NCI-H2196 (cell line): ENCODE measurements at regions not wholly inside any gene's neighbourhood (a gene's known extent, or its start where the extent isn't known, plus 50 kb on each side); places are given as distances from the start of the nearest gene placed in this dataset.

Experiments used
- DNase-seq: peaks from one replicate; lab custom pipeline; 2025; ENCODE audit not compliant: unreplicated experiment; lab: John Stamatoyannopoulos, UW

DNA sequence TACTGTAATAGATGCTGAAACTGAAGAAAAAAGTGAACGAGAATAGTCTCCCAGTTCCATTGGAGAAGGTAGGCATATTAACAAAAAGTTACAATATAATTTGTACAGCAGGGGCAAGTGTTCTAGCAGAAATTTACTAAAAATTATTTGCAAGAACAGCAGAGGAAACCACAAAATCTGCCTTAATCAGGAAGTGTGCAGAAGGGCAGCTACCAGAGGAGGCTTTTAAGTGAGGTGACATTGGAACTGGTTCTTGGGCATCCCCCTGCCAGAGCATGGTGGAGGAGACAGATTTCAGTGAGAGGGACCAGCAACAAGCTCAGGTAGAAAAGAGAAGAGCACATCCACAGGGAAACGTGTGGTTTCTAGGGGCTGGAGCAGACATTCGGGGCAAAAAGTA lies 279.3 kb upstream of the CAMK1G start:
- DNase-seq = no peak

DNA sequence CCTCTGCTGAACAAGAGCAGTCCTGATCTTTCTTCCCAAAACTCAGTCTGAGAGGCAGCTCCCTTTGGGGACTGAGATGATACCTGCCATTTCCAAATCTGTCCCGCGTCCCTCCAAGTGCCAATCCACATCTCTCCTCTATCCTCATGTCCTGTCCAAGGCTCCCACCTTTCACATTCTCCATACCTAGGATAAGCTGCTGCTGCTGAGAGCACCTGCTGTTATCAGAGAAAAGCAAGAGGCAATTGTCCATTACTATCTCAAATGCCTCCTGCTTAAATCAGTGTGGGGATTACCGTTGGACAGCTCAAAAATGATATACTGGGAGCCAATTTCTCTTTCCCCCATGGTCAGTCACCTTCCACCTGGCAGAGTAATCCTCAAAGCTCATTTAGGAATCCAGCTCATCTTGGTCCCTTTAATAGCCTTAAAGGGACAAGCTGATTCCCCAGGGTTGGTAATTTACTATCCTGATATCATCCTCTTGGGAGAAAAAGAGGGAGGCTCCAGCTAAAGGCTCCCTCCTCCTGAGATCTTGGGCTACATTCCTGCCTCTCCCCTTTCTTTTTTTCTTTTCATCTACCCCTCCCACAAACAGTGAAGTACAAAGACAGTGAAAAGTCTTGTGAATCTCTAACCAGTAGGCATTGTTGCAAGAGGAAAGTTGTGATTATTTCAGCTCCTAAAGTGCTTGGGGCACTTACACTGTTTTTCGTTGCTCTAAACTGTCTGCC lies 278.1 kb upstream of the CAMK1G start:
- DNase-seq = no peak

DNA sequence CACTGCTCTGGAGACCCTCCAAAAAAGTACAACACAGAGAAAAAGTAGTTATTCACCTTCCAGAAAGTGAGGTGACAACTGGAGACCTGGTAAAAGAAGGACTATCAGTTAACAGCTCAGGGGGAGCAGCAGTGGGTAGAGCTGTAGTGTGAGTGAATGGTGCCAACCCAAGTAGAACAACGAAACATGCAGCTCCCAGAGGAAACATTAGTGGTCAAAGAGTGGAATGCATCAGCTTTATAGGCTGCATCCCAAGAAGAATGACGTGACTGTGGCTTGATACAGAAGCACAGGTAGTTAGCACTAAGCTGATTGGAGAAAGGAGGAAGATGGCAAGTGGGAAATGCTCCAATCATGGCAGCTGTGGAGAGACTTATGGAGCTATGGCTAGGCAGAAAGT lies 275.7 kb upstream of the CAMK1G start:
- no peak for DNase-seq

DNA sequence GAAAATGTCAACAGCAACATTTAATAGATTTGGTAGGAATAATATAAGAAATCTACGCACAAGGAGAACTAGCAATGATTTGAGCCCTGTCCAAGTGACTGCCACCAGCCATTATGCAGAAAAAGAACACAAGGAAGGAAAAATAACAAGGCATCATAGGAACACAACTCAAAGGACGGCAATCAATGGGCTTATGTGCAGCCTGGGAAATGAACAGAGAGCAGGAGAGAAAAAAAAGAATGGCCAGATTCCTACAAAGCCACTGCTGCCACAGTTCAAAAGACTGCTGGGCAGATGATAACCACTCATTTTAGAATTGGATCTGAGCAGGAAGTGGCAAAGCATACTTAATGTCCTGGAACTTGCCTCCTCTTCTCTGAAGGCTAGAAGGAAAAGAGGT lies 274.3 kb upstream of the CAMK1G start:
- no peak for DNase-seq

DNA sequence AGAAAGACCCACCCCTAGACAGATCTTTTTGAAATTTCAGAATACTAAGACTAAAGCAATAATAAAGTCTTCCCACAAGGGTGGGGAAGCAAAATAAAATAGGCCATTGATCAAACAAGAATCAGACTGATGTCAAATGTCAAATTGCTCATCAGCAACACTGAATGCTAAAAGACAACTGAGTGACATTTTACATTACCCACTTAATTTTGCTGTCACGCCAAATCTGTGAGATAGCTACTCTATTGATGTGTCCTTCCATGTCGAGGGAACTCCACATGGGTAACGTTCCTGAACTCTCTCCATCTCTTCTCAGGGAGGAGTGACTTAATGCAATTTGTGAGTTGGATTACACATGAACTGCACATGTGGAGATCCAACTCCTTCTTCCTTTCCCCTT lies 271.7 kb upstream of the CAMK1G start:
- DNase-seq = no peak

DNA sequence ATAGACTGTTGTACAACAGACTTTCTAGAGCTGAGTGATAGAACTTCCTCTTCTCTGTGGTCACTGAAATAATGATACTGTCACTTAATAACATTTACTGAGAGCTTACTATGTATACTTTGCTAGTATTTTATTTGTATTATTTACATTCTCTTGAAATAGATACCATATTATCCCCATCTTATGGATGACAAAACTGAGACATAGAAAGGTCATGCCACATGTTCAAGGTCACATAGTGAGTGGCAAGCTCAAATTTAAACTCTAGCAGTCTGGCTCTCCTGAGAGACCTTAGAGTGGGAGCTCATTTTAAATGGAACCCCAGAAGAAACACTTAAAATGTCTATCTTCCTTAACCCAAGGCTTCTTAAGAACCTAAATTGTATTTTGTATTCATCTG lies 266.6 kb upstream of the CAMK1G start:
- no peak for DNase-seq

DNA sequence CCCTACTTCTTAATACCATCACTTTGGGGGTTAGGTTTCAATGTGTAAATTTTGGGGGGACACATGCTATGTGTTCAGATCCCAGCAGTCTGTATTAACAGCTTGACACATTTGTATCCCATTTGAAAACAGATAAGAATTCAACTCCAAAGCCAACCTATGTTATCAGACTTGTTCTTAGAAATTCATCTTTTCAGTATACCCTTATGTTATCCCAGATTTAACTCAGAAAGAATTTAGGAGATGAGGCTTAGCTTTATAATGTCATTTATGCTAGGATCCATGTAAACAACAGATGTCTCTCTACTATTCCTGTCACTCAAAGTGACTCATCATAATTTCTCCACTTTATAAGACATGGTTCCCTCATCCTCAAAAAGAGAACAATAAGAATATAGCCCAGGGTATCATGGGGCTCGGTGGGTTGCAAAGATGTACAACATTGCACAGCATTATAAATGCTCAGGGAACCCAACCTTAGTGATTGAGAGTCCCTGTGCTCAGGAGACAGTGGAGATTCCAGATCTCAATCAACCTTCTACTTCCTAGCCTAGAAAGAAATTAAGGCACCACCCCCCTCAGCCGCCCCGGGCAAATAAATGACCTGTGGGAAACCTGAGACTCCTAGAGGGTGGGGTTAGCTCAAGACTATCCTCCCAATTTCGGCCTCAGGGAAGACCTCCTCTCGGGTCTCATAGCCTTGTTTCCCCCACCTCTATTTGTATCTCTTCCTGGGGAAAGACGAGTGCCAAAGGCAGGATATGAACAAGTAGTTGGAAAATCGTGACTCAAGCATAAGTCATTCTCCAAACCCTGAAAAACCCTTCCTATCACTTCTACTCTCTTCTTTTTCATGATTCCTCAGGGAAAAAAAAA lies 265.1 kb upstream of the CAMK1G start:
- no peak for DNase-seq

DNA sequence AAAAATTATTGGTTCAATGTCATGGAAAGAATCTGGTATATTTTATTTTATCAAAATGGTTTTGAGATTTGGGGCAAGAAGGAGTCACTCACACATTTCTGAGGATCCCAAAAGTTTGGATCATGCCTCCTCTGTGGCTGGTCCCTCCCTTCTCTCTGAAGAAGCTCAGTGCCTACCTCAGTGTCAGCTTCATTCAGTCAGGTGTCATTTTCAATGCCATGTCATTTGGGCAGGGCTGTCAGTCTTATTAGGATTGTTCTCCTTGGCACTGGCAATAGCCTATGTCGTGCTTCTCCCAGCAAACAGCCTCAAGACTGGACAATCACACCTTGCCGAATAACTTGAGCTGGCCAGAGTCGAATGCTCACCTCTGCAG lies 264.5 kb upstream of the CAMK1G start:
- no peak for DNase-seq

DNA sequence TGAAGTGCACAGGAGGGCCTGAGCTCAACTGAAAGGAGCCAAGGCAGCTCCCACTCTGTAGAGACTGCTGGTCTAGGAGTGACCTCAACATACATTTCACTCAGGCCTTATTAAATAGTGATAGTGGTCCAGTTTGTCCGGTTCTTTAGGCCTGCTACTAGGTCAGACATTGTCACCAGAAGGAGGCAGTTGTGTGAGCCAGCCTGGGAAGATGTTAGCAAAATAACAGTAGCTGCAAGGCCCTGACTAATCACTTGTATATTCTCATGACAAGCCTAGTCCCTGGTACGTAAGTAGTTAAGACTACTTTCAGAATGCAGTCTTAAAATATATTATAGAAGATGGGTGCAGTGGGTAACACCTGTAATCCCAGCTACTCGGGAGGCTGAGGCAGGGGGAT lies 264.0 kb upstream of the CAMK1G start:
- no peak for DNase-seq

DNA sequence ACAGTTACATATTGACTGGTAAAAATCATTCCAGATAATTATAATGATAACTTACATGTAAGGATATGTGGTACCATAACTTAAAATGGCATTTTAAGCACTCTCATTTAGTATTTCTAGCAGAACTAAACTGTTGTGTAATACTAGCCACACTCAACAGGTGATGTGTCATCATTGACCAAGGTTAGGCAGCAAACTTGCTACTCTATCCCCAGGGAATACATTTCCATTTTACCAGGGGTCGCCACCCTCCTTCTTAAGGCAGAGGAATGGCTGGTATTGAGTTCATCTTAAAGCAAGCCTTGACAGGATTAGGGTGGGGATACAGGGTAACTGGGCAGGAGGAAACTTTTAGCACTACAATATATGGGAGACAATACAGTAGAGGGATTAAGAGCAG lies 259.8 kb upstream of the CAMK1G start:
- DNase-seq = no peak

DNA sequence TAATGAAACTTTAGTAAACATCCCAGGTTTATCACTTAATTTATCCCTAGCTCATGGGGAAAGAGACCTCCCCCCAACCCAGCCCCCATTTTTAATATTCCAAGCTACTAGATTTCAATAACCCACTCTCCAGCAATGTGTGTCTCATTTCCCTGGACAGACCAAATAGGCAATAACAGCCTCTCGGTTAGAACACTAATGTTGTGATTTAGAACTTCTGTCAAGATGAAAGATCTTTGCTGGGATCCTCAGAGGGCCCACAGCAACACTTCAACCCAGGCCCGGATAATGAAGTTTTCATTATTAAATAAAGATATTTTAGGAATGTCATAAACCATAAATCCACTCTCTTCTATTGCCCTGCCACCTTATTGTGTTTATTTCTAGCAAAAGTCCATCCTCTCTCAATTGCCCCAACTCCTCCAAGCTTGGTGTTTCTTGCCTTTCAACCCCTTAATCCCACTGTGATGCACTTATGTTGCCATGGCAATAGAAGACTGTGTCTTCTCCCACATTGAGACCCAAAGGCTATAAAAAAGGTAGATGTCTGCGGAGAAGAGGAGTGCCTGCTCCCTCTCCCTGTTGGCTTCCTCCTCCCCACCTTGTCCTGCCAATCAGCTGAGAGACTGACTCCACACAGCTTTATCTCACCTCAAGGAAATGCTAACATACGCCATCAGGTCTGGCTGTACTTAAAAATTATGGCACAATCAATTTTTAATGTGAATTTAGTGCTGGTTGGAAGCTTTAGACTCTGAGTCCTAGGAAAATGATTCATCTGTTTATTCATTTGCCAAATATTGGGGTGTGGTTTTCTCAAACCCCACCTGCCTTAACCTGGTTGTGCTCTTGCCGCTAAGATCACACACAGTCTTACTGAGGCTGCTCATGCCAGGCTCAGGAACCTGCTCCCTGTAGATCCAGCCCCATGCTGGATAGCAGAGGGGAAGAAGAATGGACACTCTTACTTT lies 258.3 kb upstream of the CAMK1G start:
- DNase-seq = no peak

DNA sequence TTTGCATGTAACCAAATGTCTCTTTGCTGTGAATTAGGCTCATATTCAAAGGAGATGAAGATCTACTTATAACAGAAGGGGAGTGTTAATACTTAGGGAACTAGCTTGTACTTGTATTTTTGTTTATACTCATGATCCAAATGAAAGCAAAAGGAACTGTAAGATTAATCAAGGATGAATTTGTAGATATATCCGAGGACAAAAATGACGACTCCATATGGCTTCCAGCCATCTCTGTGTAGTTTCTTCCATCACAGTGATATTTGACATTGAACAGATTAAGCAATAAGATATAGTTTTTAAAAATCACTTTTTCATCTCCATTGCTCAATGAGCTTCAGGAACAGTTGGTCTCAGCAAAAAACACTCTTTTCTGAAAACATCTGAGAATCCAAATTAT lies 257.4 kb upstream of the CAMK1G start:
- no peak for DNase-seq

DNA sequence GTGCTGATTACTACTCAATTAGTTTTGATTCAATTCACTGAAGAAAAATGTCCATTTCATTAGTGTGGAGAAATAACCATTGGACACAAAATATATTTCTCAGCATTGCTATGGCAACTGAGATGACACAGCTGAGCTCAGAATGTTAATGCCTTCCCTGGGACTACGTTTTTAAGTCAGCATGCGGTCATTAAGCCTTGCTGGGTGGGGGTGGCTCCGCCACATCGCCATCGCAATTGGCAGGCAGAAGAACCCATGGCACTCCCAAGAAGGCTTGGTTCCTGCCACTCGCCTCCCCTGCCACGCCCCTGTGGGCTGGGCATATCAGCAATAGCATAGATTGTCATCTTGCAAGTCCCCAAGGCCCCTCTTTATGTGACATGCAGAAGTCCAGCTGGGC lies 256.7 kb upstream of the CAMK1G start:
- DNase-seq = no peak

DNA sequence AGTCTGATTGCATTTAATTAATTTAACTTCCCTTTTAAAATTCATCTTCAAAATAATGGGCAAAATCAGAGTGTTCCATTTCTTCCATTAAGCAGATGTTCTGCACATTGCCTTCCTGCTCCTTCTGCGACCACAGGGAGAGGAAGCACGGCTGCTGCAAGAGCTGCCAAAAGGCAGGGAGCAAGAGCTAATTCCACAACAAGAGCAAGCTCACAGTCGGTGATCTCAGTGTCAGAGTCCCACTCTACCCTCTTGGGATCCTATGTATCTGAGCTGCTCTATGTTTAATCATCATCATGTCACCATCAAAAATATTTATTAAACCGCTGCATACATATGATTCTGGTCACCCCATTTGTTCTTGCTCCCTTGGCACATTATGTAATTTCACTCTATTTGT lies 255.3 kb upstream of the CAMK1G start:
- DNase-seq = no peak

DNA sequence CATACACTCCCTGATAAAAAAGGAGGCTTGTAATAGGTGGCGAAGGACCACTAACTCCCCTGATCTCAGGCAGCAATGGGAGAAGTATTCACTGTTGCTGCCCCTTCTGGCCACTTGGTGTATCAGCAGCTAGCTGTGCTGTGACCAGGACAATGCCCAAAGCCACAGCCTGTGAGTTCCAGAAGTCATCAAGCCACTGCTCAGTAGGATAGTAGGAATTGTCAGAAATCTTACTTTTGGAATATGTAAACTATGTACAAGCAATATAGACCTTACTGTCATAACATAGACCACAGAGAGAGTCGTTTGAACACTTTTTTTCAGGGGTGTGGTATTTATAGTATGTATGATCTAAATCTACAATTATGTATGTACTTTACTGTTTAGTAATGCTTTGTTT lies 248.3 kb upstream of the CAMK1G start:
- peak; percentile 7 for DNase-seq

DNA sequence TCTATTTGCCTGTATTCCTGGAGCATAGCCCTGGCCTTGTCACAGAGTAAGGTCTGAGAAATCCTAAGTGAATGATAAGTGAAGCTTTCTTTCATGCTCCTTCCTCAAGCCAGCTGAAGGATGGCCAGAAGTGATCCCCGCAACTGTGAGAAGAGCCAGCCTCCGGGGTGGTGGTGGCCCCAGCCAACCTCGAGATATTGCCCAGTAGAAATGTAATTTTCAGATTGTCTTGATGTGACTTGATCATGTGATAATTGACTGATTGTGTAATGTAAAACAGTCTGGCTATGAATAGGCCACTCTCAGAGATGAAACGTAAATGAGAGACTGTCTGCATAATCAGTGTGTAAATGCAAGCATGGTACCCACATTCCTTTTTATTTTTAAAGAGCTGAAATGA lies 242.4 kb upstream of the CAMK1G start:
- DNase-seq = no peak

DNA sequence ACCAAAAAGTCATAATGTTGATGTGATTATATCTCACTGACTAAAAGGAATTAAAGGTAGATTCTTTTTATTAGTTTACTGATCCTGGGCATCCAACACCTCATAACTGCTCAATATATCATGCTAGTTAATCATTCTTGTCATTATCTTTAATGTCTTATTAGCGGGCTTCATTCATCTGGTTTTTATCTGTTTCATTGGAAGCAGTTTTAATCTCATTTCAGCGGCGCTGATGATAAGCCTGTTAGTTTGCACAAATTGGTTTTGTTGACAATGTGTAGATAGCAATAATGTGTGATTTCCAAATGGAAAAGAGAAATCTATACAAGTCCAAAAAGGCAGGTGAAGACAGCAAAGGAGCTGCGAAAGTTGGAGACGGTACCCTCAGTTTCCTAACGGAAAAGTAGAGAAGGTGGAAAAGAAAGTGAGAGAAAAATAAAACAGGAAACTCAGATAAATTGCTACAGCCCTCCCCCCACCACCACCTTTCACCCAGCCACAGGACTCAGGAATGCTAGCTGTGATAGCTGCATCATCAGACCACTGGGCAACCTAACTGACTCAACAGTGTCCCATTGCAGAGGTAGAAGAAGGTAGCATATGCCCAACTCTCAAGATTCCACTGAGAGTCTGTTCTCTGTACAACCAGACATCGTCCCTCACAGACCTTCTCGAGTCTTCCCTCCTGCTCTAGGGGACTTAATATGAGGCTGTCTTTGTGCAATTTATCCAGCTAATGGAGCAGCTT lies 241.7 kb upstream of the CAMK1G start:
- no peak for DNase-seq

DNA sequence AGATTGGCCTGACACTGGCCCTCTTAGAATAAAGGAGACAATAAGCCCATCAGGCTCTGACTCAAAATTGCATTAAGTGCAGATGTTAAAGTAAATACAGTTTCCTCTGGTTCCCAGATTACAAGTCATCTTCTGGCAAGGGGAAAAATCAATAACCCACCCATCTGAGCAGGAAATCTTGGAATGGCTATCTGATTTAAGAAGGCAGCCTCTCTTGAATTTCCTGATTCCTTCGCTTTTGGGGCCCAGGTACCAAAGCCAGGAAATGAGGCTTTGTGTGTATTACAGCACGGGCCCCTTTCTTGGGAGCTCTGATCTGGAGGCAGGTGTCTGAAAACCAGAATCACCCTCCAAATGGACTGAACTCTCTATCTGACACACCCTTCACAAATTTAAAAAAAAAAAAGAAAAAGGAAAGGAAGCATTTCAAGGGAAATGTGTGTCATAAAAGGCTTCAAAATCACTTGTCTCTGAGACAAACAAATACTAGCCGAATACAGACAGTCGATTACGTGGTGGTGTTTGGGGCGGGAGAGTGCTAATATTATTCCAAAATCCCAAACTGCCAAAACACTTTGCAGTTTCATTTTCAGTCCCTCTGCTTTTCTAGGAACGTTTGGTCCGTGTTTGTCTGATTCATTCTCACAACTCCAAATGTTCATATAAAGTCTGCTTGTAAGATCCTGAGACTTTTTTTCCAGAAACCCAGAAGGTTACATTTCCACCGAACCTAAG lies 240.9 kb upstream of the CAMK1G start:
- no peak for DNase-seq

DNA sequence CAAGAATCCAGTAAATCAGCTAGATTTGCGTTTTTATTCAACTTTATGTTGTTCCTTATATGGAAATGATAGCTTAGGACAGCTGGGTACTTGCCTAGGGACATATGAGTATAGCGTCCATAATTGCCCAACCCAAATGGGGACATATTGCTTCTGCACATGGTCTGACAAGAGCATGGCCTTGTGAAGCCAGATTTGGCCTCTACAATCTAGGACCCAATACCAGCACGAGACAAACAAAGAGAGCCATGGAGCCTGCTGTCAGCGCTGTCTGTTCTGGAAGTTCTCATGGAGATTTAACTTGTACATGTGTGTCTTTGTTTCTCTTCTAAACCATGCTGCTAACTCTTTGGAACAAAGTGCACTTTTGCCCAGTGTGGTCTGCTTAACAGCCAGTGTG lies 240.0 kb upstream of the CAMK1G start:
- no peak for DNase-seq

DNA sequence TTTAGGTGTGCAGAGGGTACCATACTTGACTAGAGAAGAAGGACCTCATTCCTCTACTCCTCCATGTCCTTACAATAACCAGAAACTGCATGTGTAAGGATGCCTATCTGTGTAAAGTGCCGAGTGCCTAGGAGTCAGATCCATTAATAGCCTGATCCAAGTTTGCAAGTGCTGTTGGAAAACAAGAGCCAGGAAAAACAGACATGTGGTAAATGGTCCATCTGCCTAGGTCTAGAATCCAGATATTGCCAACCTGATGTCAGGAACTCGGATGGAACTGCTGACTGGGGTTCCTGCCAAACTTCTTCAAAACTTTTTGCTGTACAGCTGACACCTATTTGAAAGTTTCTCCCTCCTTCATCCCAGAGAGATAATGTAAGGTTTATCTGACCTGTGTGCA lies 239.4 kb upstream of the CAMK1G start:
- DNase-seq = no peak
